Neural cell (in vitro differentiated cells): ENCODE measurements at regions not wholly inside any gene's neighbourhood (a gene's known extent, or its start where the extent isn't known, plus 50 kb on each side); places are given as distances from the start of the nearest gene placed in this dataset.

ENCODE experiments used
- H2AFZ ChIP-seq: fragments of 200-600, 300-800 bp; sonication (generic), shearing (Covaris generic); 2 replicates; pipeline ENCODE4 v1.6.0; 2014; ENCODE audit warnings: low read depth, mild to moderate bottlenecking, antibody characterized with exemption, low read length, moderate library complexity
- H3F3A ChIP-seq: fragments of 200-600 bp; shearing (Covaris generic); 2 replicates; pipeline ENCODE4 v1.6.1; 2016; ENCODE audit warnings: mild to moderate bottlenecking, moderate library complexity, mixed read lengths, antibody characterized with exemption, low read length; ENCODE audit not compliant: insufficient read depth, poor library complexity, severe bottlenecking
- H3K27ac ChIP-seq: fragments of 200-600, 300-800 bp; sonication (generic), shearing (Covaris generic); 2 replicates; pipeline ENCODE4 v1.5.1; 2014; ENCODE audit warnings: mild to moderate bottlenecking, low read length, moderate library complexity
- H3K27me3 ChIP-seq: fragments of 300-800, 200-600 bp; sonication (generic), shearing (Covaris generic); 2 replicates; pipeline ENCODE4 v1.6.0; 2014; ENCODE audit warnings: mild to moderate bottlenecking, low read depth, low read length, moderate library complexity; ENCODE audit not compliant: insufficient read depth
- H3K36me3 ChIP-seq: fragments of 300-800, 200-600 bp; sonication (generic), shearing (Covaris generic); 2 replicates; pipeline ENCODE4 v1.5.1; 2014; ENCODE audit warnings: mild to moderate bottlenecking, antibody characterized with exemption, low read length, moderate library complexity; ENCODE audit not compliant: insufficient read depth
- H3K4me2 ChIP-seq: fragments of 300-800, 200-600 bp; sonication (generic), shearing (Covaris generic); 2 replicates; pipeline ENCODE4 v1.6.0; 2014; ENCODE audit warnings: mild to moderate bottlenecking, low read length
- H3K4me3 ChIP-seq: fragments of 300-800, 200-600 bp; sonication (generic), shearing (Covaris generic); 2 replicates; pipeline ENCODE4 v1.5.1; 2014; ENCODE audit warnings: mild to moderate bottlenecking, low read length, moderate library complexity
- H3K79me2 ChIP-seq: fragments of 200-600 bp; shearing (Covaris generic); replicated peaks from 2 replicates; pipeline ENCODE4 v1.6.0; 2014; ENCODE audit warnings: mild to moderate bottlenecking, low read length, moderate library complexity; ENCODE audit not compliant: insufficient read depth
- H3K9ac ChIP-seq: fragments of 300-800, 200-600 bp; sonication (generic), shearing (Covaris generic); 2 replicates; pipeline ENCODE4 v1.6.1; 2016; ENCODE audit warnings: mild to moderate bottlenecking, low read length, mixed read lengths
- H3K9me2 ChIP-seq: fragments of 200-600 bp; shearing (Covaris generic); 2 replicates; pipeline ENCODE4 v1.6.1; 2016; ENCODE audit warnings: mild to moderate bottlenecking, low read length, mixed read lengths; ENCODE audit not compliant: insufficient read depth
- H3K9me3 ChIP-seq: fragments of 200-600, 300-800 bp; sonication (generic), shearing (Covaris generic); 2 replicates; pipeline ENCODE4 v1.6.1; 2016; ENCODE audit warnings: mild to moderate bottlenecking, mixed run types, low read length, moderate library complexity, mixed read lengths
- H4K20me1 ChIP-seq: fragments of 200-600 bp; shearing (Covaris generic); 2 replicates; pipeline ENCODE4 v1.6.1; 2016; ENCODE audit warnings: mild to moderate bottlenecking, mixed run types; ENCODE audit not compliant: insufficient read depth
- CTCF ChIP-seq: fragments of 450-650 bp; IDR thresholded peaks from 2 replicates; pipeline ENCODE4 v1.5.1; 2014; ENCODE audit warnings: antibody characterized with exemption, mild to moderate bottlenecking, moderate library complexity; ENCODE audit not compliant: poor library complexity, severe bottlenecking
- EP300 ChIP-seq: fragments of 450-650 bp; conservative IDR thresholded peaks from 2 replicates; pipeline ENCODE4 v1.6.1; 2014; ENCODE audit warnings: antibody characterized with exemption, mild to moderate bottlenecking, moderate library complexity; ENCODE audit not compliant: poor library complexity, severe bottlenecking
- EZH2 ChIP-seq: fragments of 200-600, 300-800 bp; shearing (Covaris generic), sonication (generic); IDR thresholded peaks from 2 replicates; pipeline ENCODE4 v1.6.1; 2014; ENCODE audit warnings: antibody characterized with exemption, low read length, borderline replicate concordance, mild to moderate bottlenecking; ENCODE audit not compliant: insufficient read depth, poor library complexity, severe bottlenecking
- MXI1 ChIP-seq: fragments of 450-650 bp; conservative IDR thresholded peaks from 2 replicates; pipeline ENCODE4 v1.6.1; 2014; ENCODE audit warnings: antibody characterized with exemption, mild to moderate bottlenecking; ENCODE audit not compliant: poor library complexity, severe bottlenecking
- POLR2AphosphoS5 ChIP-seq: IDR thresholded peaks from 2 replicates; pipeline ENCODE4 v1.6.1; 2012
- RAD21 ChIP-seq: fragments of 450-650 bp; conservative IDR thresholded peaks from 2 replicates; pipeline ENCODE4 v1.6.1; 2014; ENCODE audit warnings: antibody characterized with exemption, mild to moderate bottlenecking, moderate library complexity
- REST ChIP-seq: IDR thresholded peaks from 2 replicates; pipeline ENCODE4 v1.6.1; 2012; ENCODE audit warnings: borderline replicate concordance
- SMC3 ChIP-seq: fragments of 450-650 bp; conservative IDR thresholded peaks from 2 replicates; pipeline ENCODE4 v1.6.1; 2014; ENCODE audit warnings: antibody characterized with exemption, mild to moderate bottlenecking, moderate library complexity; ENCODE audit not compliant: poor library complexity
- TAF1 ChIP-seq: IDR thresholded peaks from 2 replicates; pipeline ENCODE4 v1.6.1; 2012; ENCODE audit warnings: low read depth

GRCh38 chr9:79208791-79209396 lies 362.9 kb upstream of the TLE4 start:
- TF ChIP-seq EP300 (peak; percentile 65), TAF1 (no peak), EZH2 (no peak), POLR2AphosphoS5 (peak; percentile 40), MXI1 (no peak)
- H2AFZ ChIP-seq: no peak overlapping the region

GRCh38 chr9:79210541-79211243 lies 361.1 kb upstream of the TLE4 start:
- Histone ChIP-seq H3F3A (no peaks in the 10 kb centered on the region), H3K4me3 (no peak overlapping the region), H3K9ac (no peak overlapping the region), H3K79me2 (no peaks in the 10 kb centered on the region), H3K9me2 (no peaks in the 10 kb centered on the region), H3K4me2 (no peak overlapping the region), H3K36me3 (no peaks in the 10 kb centered on the region), H2AFZ (no peak overlapping the region), H3K9me3 (no peaks in the 10 kb centered on the region), H4K20me1 (no peaks in the 10 kb centered on the region), H3K27me3 (no peaks in the 10 kb centered on the region), H3K27ac (no peak overlapping the region)
- TF ChIP-seq EZH2: no peak
- no peak for TF ChIP-seq SMC3
- no peak for TF ChIP-seq POLR2AphosphoS5
- no peak for TF ChIP-seq REST
- no peak for TF ChIP-seq TAF1
- no peak for TF ChIP-seq RAD21
- no peak for TF ChIP-seq CTCF
- no peak for TF ChIP-seq MXI1
- TF ChIP-seq EP300: no peak

More at GRCh38 chr9:79208791-79209396, 362.9 kb upstream of the TLE4 start:
- Histone ChIP-seq H3K4me2 (no peak overlapping the region), H3K4me3 (peak overlapping the region; percentile 2), H4K20me1 (no peaks in the 10 kb centered on the region), H3K79me2 (no peaks in the 10 kb centered on the region), H3K27ac (peak overlapping the region; percentile 13), H3K9ac (no peak overlapping the region), H3K36me3 (no peaks in the 10 kb centered on the region), H3F3A (no peaks in the 10 kb centered on the region), H3K27me3 (no peaks in the 10 kb centered on the region), H3K9me2 (no peaks in the 10 kb centered on the region), H3K9me3 (no peaks in the 10 kb centered on the region)
